NCI-H2081 (cell line): ENCODE measurements at regions not wholly inside any gene's neighbourhood (a gene's known extent, or its start where the extent isn't known, plus 50 kb on each side); places are given as distances from the start of the nearest gene placed in this dataset.

Experiments
- DNase-seq, 2 experiments: peaks; one replicate each; lab custom pipeline; 2025; lab: John Stamatoyannopoulos, UW

DNA sequence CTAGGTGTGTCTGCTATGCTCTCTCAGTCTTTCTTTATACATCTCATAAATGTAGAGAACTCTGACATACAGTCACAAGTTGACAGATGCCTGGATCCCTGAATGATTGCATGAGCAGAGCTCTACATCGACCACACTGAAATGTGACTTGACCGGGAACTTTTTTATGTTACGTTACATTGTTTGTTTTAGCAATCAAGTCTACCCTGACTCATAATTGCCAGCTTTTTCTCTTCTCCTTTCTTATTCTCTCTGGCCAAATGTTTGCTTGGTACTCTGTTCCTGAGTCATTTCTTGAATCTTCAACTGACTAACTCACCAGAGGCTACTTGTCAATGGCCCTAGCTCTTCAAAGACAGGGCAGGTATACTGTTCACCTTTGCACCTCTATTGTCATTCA, 213.6 kb upstream of the DTNBP1 start:
- no peak for DNase-seq

DNA sequence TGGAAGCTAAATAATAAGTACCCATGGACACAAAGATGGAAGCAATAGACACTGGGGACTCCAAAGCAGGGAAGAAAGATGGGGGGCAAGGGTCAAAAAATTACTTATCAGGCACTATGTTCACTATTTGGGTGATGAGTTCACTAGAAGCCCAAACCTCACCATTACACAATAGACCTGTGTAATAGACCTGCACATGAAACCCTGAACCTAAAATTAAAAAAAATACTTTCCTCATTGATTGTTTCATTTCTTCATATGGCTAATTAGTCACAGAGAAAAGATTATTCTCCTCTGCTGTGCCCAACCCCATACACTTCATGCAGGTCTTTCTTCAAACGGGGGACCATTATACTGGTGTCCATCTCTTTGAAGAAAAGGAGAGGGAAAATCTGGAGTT, 213.0 kb upstream of the DTNBP1 start:
- DNase-seq: no peak

DNA sequence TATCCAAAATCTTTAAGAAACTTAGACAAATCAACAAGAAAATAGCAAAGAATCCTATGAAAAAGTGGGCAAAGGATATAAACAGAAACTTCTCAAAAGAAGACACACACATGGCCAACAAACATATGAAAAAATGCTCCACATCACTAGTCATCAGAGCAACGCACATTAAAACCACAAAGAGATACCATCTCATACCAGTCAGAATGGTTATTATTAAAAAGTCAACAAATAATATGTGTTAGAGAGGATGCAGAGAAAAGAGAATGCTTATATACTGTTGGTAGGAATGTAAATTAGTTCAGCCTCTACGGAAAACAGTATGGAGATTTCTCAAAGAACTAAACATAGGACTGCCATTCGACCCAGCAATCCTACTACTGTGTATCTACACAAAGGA, 212.0 kb upstream of the DTNBP1 start:
- no peak for DNase-seq

DNA sequence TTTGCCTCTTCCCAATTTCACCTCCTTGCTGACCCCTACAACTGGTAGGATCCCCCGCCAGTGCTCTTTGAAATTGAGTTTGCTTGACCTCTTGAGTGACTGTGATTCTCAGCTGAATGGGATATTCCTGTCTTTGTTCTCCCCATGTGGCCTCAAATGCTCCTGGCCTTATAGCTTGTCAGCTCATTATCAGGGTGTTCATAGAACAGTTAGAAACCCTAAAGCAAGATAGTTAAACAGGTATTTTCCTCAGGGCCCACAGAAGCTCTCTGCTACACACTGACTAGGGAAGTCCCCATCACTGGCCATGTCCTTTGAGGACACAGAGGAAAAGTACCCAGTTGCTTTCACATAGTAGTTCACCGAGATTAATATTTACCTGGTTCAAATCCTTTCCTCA, 211.5 kb upstream of the DTNBP1 start:
- DNase-seq: no peak

DNA sequence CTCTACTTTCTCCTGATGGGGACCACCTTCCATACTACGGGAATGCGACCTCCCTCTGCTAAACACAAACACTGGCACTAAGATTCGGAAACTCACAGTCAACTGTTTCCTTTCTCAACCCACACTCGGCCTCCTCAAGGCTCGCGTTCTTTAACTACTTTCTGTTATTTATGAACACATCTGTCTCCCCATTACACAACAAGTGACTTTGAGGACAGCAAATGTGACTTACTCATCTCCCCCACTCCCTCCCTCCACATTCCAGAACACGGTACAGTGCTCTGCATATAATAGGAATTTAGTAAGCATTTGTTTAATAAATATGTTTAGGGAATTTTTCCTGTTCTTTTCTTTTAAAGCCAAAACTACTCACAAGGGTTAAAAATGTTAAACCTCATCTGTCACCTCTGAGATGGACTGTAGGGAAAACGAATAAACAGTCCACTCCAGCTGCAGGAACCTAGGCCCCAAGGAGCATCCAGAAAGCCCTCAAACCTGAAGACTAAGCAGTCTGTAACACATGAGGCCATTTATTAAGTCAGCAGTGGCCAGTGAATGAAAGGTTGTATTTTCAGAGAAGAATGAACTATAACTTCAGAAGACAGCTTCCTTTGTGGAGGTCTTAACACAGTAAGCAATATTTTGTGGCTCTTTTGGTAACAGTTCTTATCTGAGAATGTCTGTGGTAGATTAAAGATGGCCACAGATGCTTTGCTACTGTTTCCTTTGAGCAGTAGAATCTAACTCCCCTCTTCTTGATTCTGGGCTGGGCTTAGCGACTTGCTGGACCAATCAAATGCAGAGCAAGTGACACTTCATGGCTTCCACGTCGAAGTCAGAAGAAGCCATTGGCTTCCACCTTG, 209.6 kb upstream of the DTNBP1 start:
- DNase-seq: no peak

DNA sequence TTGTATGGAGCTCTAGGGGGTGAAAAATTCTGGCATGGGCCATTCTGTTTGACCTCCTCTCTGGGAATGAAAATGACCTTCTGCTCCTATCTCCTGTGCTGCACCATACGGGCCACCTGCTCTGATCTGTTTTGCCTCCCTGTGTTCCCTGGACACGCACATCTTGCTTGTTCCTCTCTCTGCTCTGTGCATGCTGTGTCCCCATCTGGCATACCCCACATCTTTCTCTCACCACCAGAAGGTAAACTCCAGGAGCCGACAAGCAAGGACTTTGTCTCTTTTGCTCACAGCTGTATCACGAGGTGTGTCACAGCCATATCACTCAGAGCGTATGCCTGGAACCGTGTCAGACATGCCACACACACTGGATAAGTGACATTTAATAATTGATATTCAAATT, 208.4 kb upstream of the DTNBP1 start:
- no peak for DNase-seq

DNA sequence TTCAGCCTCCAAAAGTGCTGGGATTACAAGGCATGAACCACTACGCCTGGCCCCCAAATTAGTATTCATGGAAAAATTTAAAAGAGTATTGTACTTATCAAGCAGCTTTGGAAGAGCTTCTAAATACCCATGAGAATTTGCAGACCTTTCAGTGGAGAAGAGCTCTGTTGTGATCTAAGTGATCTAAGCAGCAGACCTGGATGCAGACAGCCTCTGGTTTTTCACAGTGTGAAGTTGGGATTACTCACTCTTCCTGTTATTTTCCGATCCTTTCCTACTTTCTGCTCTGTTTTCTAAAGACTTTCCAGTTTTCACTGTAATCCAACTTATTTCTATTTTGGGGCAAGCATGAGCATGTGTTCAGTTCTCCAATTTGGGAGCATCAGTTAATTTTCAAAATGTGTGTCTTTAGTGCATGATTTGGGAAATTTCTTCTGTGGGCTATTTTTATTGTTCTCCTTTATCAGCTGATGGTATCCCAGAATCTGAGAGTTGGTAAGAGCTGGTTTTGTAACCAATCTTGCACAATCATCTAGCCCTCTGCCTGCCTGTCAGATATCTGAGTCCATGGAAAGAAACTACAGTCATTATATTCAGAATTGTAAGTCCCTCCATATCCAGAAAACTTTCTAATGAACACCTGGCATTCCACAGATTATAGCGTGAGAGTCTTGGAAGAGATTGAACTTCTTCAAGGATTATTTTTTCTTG, 207.7 kb upstream of the DTNBP1 start:
- no peak for DNase-seq

DNA sequence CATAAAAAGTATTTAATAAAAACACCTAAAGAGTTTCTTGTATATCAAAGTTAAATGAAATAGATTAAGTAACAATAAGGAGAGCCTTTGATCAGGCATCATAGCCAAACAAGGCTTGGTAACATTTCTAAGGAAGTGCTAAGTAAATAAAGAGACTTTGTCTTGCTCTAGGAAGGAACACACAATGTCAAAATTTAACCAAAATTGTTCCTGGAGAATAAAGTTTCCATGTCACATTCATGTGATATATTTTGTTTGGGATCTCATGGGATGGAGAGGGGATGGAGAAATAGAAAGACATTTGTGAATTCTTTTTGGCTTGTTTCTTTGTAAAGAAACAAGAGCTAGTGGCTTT, 201.9 kb upstream of the DTNBP1 start:
- DNase-seq: no peak

DNA sequence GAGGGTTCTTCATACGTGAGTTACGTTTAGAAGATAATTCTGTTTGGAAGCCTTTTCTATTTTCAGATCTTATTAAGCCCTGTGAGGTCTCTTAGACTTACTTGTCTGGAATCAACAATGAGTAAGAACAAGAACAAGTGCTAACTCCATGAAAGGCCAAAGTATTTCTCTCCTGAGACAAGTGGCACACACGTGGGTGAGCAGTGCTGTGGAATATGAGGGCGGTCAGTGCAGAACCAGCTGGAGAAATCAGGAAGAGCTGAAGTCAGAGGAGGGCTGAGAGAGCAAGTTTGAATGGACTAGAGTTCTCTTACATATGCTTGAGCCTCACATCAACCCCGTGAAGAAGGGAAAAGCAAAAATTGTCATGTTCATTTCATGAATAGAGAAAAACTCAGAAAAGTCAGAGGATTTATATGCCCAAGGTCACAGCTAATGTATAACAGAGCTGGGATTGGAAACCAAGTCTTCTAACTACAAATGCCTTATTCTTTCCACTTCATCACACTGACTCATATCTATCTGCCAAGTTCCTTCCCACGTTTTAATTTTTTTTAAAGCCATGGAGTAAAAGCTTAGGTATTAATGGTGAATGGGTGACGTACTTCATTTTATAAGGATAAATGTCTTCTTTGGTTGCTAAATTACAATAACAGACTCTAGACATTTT, 201.3 kb upstream of the DTNBP1 start:
- no peak for DNase-seq

DNA sequence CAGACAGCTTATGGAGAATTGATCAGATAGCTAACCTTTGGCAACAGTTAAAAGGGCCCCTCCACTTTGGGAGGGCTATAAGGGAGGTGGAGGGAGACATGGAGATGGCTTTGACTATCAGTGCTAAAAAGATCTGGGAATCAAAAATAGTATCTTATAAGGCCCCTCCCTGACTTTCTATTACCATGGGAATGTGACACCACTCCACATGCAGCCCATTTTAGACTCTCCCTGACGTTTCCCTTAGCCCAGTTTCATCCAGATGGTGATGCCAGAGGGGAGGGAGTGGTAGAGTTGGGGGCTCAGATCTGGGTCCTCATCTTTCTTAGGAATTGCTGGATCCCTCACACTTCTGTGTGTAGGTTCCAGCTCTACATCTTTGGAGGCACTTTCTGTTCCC, 200.0 kb upstream of the DTNBP1 start:
- no peak for DNase-seq

DNA sequence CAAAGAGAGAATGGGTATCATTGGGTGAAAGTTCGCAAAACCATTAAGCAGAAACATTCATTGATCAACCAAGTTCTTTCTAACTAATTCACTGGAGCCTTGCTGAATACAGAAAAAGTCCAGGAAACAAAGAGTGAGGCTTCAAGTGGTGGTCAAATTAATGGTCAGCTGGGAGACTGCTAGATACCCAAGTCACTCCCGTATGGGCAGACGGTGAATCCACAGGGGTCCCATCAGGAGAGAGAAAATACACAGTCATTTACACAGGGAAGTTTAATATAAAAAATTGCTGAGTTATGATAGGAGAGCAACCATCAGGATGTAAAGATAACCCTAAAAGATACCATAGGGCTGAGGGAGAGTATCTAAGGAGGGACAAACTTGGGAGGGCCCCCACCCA, 198.7 kb upstream of the DTNBP1 start:
- no peak for DNase-seq

DNA sequence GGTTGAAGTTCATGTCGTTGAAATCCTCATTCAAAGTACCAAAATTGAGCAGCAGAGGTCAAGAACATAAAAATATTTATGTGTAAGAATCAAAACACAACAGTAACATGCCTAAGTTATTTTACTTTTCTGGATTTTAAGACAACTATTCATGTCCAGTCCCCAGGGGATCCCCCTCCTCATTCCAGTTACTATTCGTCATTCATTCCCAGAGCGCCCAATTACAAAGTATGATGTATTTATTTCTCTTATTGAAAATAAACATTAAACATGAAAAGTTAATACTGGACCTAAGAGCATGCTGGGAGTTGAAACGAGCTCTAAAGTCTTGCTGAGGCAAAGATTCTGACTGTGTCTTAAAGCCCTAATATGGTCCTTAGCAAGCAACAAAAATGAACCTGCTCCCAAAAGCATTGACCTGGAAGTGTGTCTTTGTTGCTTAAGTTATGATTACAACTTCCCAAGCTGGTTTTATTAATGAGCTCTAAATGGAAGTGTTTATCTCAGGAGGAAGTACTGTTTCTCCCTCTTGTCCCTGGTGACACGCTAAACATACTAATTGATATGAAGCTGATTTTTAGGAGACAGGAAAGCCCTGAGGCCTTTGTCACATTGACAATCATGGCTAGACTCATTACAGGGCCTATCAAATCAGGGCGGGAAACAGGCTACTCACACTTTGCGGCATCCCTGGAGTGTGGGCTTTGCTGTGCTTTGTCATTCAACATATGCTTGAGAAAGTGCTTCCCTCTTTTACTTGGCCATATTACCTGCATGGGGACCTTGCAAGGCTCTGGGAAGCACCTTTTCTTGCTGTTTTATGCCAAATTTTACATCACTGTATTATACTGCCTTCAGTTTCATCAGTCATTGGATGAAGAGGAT, 192.2 kb upstream of the DTNBP1 start:
- no peak for DNase-seq

DNA sequence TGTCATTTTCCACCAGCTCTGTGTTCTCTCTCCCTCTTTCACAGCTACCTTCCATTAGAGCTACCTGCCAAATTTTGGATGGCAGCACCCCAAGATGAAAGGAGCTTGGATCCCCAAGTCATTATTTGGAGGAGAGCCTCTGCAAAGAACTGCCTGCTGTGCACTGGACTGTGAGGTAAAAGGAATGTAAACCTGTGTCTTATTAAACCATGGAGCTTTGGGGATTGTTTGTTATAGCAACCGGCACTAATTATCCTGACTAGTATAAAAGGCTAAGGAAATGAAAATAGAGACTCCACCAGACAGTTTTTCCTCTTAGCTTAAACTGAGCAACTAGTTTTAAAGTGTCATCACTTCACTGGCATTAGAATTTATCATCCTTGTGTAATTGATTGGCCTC, 191.6 kb upstream of the DTNBP1 start:
- DNase-seq: no peak

DNA sequence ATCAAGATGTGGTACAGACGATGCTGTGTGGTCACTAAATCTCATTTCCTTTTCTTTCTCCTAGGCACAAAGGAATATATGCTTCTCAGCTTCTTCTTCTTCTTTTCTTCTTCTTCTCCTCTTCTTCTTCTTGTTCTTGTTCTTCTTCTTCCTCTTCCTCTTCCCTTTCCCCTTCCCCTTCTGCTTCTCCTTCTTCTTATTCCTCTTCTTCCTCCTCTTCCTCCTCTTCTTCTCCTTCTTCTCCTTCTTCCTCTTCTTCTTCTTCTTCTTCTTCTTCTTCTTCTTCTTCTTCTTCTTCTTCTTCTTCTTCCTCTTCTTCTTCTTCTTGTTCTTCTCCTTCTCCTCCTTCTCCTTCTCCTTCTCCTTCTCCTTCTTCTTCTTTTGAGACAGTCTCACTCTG, 190.4 kb upstream of the DTNBP1 start:
- no peak for DNase-seq

DNA sequence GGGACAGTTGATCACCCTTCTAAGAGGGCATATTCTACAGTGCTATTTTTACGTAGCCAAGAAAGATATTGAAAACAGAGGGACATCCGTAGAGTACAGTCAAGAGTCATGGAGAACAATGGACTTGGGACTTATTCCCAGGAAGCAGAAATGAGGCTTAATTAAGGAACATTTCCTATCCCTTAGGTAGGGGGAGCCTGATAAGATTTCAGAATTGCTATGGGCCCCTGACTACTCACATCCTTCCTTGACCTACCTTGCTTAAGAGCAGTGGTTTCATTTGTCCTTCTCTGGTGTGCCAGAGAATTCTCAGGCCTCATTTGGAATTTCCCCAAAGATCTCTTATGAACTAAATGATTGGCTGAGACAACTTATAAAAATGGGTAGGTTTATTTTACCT, 189.5 kb upstream of the DTNBP1 start:
- DNase-seq: no peak

DNA sequence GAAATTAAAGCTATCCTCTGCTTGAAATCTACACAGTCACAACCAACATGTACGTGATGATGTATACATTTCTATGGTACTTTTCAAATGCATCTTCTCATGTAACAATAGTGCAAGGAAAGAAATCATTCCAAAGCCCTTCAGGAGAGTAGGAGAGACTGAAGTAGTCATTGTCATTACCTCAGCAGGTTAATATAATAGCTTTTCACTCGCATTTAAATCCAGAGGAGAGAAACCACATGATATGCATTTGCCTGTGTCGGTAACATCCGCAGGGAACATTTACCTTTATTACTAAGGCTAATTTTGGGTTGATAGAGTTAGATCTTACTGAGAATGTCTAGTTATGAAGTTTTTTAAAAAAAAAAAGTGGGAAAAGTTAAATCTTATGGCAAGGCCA, 186.6 kb upstream of the DTNBP1 start:
- DNase-seq: no peak

DNA sequence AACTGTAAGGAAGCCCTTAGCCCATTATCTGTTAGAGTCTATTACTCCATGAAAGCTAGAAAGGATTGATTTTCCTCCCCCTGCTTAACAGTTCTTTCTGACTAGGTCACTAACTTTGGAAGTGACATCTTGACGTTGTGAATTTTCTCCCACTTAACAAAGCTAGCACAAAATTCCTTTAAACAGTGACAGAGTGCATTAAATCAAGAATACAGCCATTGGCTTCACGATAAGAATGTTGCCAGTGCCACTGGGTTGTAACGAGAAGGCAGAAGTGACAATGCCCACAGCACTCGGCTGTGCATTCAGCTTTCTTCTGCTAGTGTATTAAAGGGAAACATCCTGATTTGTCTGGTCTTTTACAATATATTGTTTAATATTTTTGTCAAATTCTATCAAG, 182.7 kb upstream of the DTNBP1 start:
- no peak for DNase-seq

DNA sequence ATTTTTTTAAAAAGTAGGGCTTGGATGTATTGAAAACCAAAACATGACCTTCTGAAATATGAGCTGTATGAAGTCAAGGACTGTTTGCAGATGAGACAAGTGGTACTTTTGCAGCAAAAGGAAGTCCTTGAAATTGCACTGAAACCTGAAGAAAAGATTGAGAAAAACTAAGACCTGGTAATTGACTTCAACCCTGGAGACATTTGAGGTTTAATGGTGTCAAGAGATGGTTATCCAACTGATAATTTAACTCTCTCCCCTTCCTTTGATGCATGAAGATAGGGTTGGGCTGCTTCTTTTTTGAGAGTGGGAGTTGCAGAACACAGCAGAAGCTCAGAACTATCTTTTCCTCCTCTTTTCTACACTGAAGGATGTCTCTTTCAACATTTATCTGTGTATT, 180.9 kb upstream of the DTNBP1 start:
- no peak for DNase-seq

DNA sequence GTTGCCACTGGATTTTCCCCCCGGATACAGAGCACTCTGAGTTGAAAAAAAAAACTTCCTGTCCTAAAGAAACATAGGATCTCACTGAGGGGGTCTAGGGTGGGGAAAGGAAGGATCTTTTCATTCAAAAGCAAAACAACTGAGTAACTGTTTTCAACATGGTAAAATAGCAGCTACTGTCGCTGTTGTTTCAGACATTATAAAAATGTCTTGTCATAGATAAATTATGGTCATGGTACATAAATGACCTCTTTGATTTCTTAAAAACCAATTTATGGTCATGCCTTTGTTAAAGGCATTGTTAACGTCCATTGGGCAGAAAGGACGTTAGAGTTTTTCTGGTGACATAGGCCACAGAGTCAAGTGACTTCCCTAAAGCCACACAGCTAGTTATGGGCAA, 180.4 kb upstream of the DTNBP1 start:
- DNase-seq: no peak

DNA sequence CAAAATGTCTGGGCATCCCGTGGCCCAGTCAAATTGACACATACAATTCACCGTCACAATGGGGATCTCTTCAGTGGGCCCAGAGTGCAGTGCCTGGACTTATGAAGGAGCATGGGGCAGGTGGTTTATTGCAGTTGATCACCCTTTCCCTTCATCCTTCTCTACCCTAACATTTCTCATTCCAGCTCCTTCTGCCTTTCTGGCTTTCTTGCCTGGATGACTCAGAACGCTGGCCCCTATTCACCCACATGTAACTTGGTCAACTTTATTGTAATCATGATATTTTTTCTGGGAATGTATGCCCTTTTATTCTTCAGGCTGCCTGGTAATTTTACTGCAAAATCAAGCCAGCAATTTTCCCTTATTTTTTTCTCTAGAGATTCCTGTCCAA, 179.9 kb upstream of the DTNBP1 start:
- DNase-seq: no peak

DNA sequence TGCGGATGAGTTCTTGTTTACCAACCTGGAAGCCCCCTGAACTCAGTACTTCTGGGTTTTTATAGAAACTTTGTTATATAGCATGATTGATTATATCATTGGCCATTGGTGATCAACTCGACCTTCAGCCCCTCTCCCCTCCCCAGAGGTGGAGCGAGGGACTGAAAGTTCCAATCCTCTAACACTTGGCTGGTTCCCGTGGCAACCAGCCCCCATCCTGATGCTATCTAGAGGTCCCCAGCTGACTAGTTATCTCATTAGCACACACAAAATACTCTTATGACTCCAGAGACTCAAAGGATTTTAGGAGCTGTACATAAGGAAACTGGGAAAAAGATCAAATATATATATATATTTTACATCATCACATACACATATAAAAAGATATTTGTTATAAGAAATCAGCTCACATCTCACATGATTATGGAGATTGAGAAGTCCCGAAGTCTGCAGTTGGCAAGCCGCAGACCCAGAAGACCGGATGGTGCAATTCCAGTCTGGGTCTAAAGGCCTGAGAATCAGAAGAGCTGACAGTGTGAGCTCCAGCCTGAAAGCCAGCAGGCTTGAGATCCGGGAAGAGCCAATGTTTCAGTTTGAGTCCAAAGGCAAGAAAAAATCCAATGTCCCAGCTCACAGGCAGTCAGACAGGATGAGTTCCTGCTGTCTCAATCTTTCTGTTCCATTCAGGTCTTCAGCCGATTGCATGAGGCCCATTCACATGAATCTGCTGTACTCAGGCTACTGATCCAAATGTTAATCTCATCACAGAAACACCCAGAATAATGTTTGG, 179.3 kb upstream of the DTNBP1 start:
- no peak for DNase-seq
